ENCODE measurements at regions not wholly inside any gene's neighbourhood (a gene's known extent, or its start where the extent isn't known, plus 50 kb on each side); places are given as distances from the start of the nearest gene placed in this dataset.

DNA sequence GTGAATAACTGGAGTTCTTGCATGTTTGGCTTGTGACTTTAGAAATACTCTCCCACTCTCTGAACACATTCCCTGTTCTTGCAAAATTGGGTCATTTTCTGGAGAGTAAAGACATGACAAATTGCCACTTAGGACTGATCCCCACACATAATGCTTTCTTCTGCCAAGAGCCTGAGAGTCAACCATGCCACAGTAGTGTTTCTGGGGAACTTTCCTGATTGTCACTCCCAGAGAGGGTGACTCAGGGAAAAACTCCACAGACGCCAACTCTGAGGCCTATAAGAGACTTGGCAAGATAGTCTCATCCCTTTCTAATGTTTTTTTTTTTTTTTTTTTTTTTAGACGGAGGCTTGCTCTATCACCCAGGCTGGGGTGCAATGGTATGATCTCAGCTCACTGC lies 157.8 kb downstream of the ATG4C start:
- H3K9me3 ChIP-seq, result no peaks in the 10 kb centered on the region
- H3K4me3 ChIP-seq, result no peak overlapping the region
- intact Hi-C loops (cut with DNase I), result loop anchor here in 1 of 10 donors (1.0 kb wide), 1 partner anchor 47 kb away; no protein-coding TSS in a partner anchor
- H3K36me3 ChIP-seq, result no peaks in the 10 kb centered on the region
- H3K27me3 ChIP-seq, result peaks cover 0 to 8% (median 0%) of the 10 kb centered on the region in 7 donors
- TF ChIP-seq, protein P1, sequence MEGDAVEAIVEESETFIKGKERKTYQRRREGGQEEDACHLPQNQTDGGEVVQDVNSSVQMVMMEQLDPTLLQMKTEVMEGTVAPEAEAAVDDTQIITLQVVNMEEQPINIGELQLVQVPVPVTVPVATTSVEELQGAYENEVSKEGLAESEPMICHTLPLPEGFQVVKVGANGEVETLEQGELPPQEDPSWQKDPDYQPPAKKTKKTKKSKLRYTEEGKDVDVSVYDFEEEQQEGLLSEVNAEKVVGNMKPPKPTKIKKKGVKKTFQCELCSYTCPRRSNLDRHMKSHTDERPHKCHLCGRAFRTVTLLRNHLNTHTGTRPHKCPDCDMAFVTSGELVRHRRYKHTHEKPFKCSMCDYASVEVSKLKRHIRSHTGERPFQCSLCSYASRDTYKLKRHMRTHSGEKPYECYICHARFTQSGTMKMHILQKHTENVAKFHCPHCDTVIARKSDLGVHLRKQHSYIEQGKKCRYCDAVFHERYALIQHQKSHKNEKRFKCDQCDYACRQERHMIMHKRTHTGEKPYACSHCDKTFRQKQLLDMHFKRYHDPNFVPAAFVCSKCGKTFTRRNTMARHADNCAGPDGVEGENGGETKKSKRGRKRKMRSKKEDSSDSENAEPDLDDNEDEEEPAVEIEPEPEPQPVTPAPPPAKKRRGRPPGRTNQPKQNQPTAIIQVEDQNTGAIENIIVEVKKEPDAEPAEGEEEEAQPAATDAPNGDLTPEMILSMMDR (IDR thresholded peaks at IDR 0.05), result no peak
- no peak for DNase-seq
- H3K4me1 ChIP-seq, result no peaks in the 10 kb centered on the region
- H3K27ac ChIP-seq, result no peak overlapping the region
- 55 to 65% methylated on average over 2 of the region's 2 CpGs for WGBS, 2 donors
- peak in 2 of 8 donors; percentile 31 to 43 for ATAC-seq

DNA sequence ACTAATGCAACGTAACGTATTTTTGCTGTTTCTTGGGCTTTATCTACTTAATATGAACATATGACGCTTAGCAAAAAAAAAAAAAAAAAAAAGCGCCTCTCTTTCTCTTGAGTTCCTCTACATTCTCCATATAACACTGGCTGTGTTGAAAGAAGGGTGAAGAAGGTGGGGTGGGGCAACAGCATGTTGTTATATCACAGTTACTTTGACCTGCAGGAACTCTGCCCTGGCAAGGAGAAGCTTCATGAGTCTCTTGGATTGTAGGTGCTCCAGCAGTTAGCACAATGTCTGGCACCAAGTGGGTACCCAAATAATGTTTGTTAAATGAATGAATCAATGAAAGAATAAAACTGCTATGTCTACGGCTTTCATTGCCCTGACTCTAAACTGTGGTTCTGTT lies 162.6 kb downstream of the ATG4C start:
- TF ChIP-seq, protein P1 (IDR thresholded peaks at IDR 0.05), result no peak
- intact Hi-C loops (cut with DNase I), result no loop called here
- H3K9me3 ChIP-seq, result no peaks in the 10 kb centered on the region
- H3K4me3 ChIP-seq, result no peak overlapping the region
- 80 to 81% methylated on average over 5 of the region's 5 CpGs for WGBS, 2 donors
- H3K36me3 ChIP-seq, result no peaks in the 10 kb centered on the region
- no peak for DNase-seq
- no peak overlapping the region for H3K27ac ChIP-seq
- H3K4me1 ChIP-seq, result no peaks in the 10 kb centered on the region
- ATAC-seq, result no peak
- H3K27me3 ChIP-seq, result peaks cover 0 to 26% (median 11%) of the 10 kb centered on the region in 7 donors

DNA sequence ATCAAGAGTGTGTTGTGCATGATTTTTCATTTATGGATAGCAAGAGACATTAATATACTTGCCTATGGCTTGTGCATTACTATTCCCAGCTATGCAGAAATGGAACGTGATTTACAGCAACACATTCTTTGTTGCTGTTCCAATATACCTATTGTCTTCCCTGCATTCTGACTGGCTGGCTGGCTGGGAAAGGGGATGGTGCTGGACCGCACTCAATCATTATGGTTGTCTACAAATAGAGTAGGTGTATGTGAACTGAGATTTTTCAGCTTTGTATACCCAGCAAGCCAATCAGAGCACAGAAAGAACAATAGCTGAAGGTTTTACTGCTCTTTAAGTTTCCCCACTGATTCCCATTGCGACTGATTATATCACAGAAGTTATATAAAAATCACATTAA lies 167.5 kb downstream of the ATG4C start:
- intact Hi-C loops (cut with DNase I), result no loop called here
- Histone ChIP-seq H3K4me3 (no peak overlapping the region), H3K9me3 (no peaks in the 10 kb centered on the region), H3K4me1 (no peaks in the 10 kb centered on the region), H3K36me3 (no peaks in the 10 kb centered on the region), H3K27me3 (peaks cover 0 to 73% (median 40%) of the 10 kb centered on the region in 7 donors), H3K27ac (no peak overlapping the region)
- 52 to 69% methylated on average over 3 of the region's 3 CpGs for WGBS, 2 donors
- TF ChIP-seq, protein P1 (IDR thresholded peaks at IDR 0.05), result no peak
- no peak for ATAC-seq
- no peak for DNase-seq

DNA sequence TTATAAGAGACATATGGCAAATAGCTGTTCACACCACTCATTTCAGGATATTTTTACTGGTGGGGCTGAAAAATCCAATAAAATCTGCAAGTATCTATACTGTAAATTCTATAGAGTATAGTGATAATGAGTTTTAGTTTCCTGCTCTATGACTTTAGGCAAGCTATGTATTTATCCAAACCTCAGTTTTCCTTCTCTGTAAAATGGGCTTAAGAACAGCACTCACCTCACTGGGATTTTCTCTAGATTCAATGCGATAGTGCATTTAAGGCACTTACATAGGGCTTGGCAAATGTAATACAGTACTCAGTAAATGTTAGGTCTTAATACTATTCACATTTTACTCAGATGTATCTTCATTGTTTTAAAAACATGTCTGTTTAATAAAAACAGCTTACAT lies 168.7 kb downstream of the ATG4C start:
- ATAC-seq (no peak), DNase-seq (no peak)
- WGBS, 2 donors, result 90 to 97% methylated on average over 1 of the region's 1 CpG
- TF ChIP-seq, protein P1 (IDR thresholded peaks at IDR 0.05), result no peak
- no peaks in the 10 kb centered on the region for H3K4me1 ChIP-seq
- H3K27ac ChIP-seq, result no peak overlapping the region
- peaks cover 0 to 82% (median 40%) of the 10 kb centered on the region in 7 donors for H3K27me3 ChIP-seq
- no peak overlapping the region for H3K4me3 ChIP-seq
- no peaks in the 10 kb centered on the region for H3K9me3 ChIP-seq
- H3K36me3 ChIP-seq, result no peaks in the 10 kb centered on the region
- intact Hi-C loops (cut with DNase I), result no loop called here

Measured in heart right ventricle (tissue), 16 donors.